SK-N-SH treated with all-trans-retinoic acid at 6 μM for 48 hours (cell line): ENCODE measurements at regions not wholly inside any gene's neighbourhood (a gene's known extent, or its start where the extent isn't known, plus 50 kb on each side); places are given as distances from the start of the nearest gene placed in this dataset.

Experiments used
- ATAC-seq: fragments of 200-7000 bp; cut with Tn5 transposase; 3 replicates; pipeline ENCODE4 v1.9.1; 2020; ENCODE audit warnings: mild to moderate bottlenecking, moderate library complexity
- ARNTL ChIP-seq: fragments of 450-650 bp; formaldehyde crosslinking; IDR thresholded peaks from 2 replicates; pipeline ENCODE4 v1.5.0; 2020; ENCODE audit warnings: low read depth, mild to moderate bottlenecking, moderate library complexity, borderline replicate concordance
- BACH2 ChIP-seq: fragments of 250-450 bp; sonication (Bioruptor Pico); IDR thresholded peaks from 2 replicates; pipeline ENCODE4 v1.9.0; 2021; ENCODE audit warnings: mild to moderate bottlenecking, borderline replicate concordance
- CSDC2 ChIP-seq: fragments of 250-450 bp; sonication (Bioruptor Pico); IDR thresholded peaks from 2 replicates; pipeline ENCODE4 v1.5.0; 2020; ENCODE audit warnings: mild to moderate bottlenecking, moderate library complexity
- ESRRG ChIP-seq: fragments of 250-450 bp; sonication (Bioruptor Pico); IDR thresholded peaks from 2 replicates; pipeline ENCODE4 v1.6.1; 2021; ENCODE audit warnings: mild to moderate bottlenecking
- GLIS3 ChIP-seq: fragments of 250-450 bp; sonication (Bioruptor Pico); IDR thresholded peaks from 2 replicates; pipeline ENCODE4 v1.5.0; 2020; ENCODE audit warnings: mild to moderate bottlenecking, moderate library complexity
- ISL1 ChIP-seq: fragments of 250-450 bp; sonication (Bioruptor Pico); IDR thresholded peaks from 2 replicates; pipeline ENCODE4 v2.1.2; 2022; ENCODE audit warnings: mild to moderate bottlenecking, moderate library complexity
- OSR1 ChIP-seq: fragments of 250-450 bp; sonication (Bioruptor Pico); IDR thresholded peaks from 2 replicates; pipeline ENCODE4 v1.8.0; 2022; ENCODE audit warnings: moderate library complexity, mild to moderate bottlenecking, inconsistent platforms
- PPARA ChIP-seq: fragments of 250-450 bp; sonication (Bioruptor Pico); IDR thresholded peaks from 2 replicates; pipeline ENCODE4 v1.5.0; 2020; ENCODE audit warnings: mild to moderate bottlenecking, borderline replicate concordance
- RARB ChIP-seq: fragments of 250-450 bp; sonication (Bioruptor Pico); IDR thresholded peaks from 2 replicates; pipeline ENCODE4 v1.8.0; 2021; ENCODE audit warnings: mild to moderate bottlenecking, moderate library complexity
- SNAI2 ChIP-seq: fragments of 250-450 bp; sonication (Bioruptor Pico); IDR thresholded peaks from 2 replicates; pipeline ENCODE4 v1.5.0; 2020; ENCODE audit warnings: mild to moderate bottlenecking, moderate library complexity
- TCF4 ChIP-seq: fragments of 250-450 bp; sonication (Bioruptor Pico); IDR thresholded peaks from 2 replicates; pipeline ENCODE4 v1.8.0; 2021; ENCODE audit warnings: mild to moderate bottlenecking, moderate library complexity, borderline replicate concordance
- TOX ChIP-seq: fragments of 250-450 bp; sonication (Bioruptor Pico); IDR thresholded peaks from 2 replicates; pipeline ENCODE4 v1.8.0; 2021; ENCODE audit warnings: mild to moderate bottlenecking, moderate library complexity, borderline replicate concordance
- ZC3H10 ChIP-seq: fragments of 250-450 bp; sonication (Bioruptor Pico); IDR thresholded peaks from 2 replicates; pipeline ENCODE4 v1.5.1; 2021; ENCODE audit warnings: mild to moderate bottlenecking, moderate library complexity
- ZFP3 ChIP-seq: fragments of 250-450 bp; sonication (Bioruptor Pico); IDR thresholded peaks from 2 replicates; pipeline ENCODE4 v1.5.0; 2020; ENCODE audit warnings: mild to moderate bottlenecking, moderate library complexity
- ZFP30 ChIP-seq: fragments of 450-650 bp; formaldehyde crosslinking; IDR thresholded peaks from 2 replicates; pipeline ENCODE4 v1.5.0; 2022; ENCODE audit warnings: mild to moderate bottlenecking, moderate library complexity
- ZNF565 ChIP-seq: fragments of 450-650 bp; formaldehyde crosslinking; conservative IDR thresholded peaks from 2 replicates; pipeline ENCODE4 v1.5.0; 2020; ENCODE audit warnings: low read depth, mild to moderate bottlenecking, moderate library complexity
- ZNF70 ChIP-seq: fragments of 450-650 bp; formaldehyde crosslinking; IDR thresholded peaks from 2 replicates; pipeline ENCODE4 v1.5.0; 2020; ENCODE audit warnings: mild to moderate bottlenecking, moderate library complexity
- ZNF8 ChIP-seq: fragments of 450-650 bp; formaldehyde crosslinking; IDR thresholded peaks from 2 replicates; pipeline ENCODE4 v1.5.0; 2020; ENCODE audit warnings: mild to moderate bottlenecking, moderate library complexity
- TF ChIP-seq, protein P1 (sequence below): fragments of 250-450 bp; sonication (Bioruptor Pico); IDR thresholded peaks from 2 replicates; pipeline ENCODE4 v1.5.1; 2020; ENCODE audit warnings: low read depth, mild to moderate bottlenecking, moderate library complexity
- TF ChIP-seq, protein P2 (sequence below): fragments of 250-450 bp; sonication (Bioruptor Pico); IDR thresholded peaks from 2 replicates; pipeline ENCODE4 v1.5.1; 2021; ENCODE audit warnings: mild to moderate bottlenecking, moderate library complexity
- TF ChIP-seq, protein P3 (sequence below): fragments of 250-450 bp; sonication (Bioruptor Pico); IDR thresholded peaks from 2 replicates; pipeline ENCODE4 v1.8.0; 2020; ENCODE audit warnings: mild to moderate bottlenecking, moderate library complexity, borderline replicate concordance
- TF ChIP-seq, protein P4 (sequence below): fragments of 250-450 bp; sonication (Bioruptor Pico); IDR thresholded peaks from 2 replicates; pipeline ENCODE4 v1.8.0; 2021; ENCODE audit warnings: low read depth, mild to moderate bottlenecking, moderate library complexity, borderline replicate concordance
- TF ChIP-seq, protein P5 (sequence below): fragments of 250-450 bp; sonication (Bioruptor Pico); IDR thresholded peaks from 2 replicates; pipeline ENCODE4 v1.5.0; 2020; ENCODE audit warnings: mild to moderate bottlenecking, moderate library complexity

DNA sequence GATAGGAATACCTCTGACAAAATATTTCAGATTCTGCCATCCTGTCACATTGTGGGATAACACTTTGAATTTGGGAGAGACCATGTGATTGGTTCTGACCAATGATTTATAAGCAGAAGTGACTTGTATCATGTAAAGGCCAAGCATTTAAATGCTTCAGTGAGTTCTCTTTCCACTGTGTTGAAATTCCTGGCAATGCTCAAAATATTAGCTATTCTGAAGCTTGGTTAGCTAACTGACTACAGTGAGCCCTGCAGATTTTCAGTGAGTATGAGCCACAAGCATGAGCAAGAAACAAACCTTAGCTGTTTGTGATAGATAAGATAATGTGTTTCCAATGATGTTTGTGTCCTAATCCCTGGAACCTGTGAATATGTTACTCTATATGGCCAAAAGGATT is 562.8 kb upstream of the AADAT start:
- no peak for ATAC-seq
- TF ChIP-seq ZFP30 (CRISPR knock-in tag) (no peak), TCF4 (CRISPR knock-in tag) (no peak), ZNF565 (CRISPR knock-in tag) (no peak), OSR1 (no peak), ARNTL (CRISPR knock-in tag) (no peak), TOX (CRISPR knock-in tag) (no peak), ZNF8 (CRISPR knock-in tag) (no peak), ZNF70 (CRISPR knock-in tag) (no peak), CSDC2 (CRISPR knock-in tag) (no peak), BACH2 (CRISPR knock-in tag) (no peak), ISL1 (CRISPR knock-in tag) (no peak), GLIS3 (no peak)
- TF ChIP-seq, protein P1, sequence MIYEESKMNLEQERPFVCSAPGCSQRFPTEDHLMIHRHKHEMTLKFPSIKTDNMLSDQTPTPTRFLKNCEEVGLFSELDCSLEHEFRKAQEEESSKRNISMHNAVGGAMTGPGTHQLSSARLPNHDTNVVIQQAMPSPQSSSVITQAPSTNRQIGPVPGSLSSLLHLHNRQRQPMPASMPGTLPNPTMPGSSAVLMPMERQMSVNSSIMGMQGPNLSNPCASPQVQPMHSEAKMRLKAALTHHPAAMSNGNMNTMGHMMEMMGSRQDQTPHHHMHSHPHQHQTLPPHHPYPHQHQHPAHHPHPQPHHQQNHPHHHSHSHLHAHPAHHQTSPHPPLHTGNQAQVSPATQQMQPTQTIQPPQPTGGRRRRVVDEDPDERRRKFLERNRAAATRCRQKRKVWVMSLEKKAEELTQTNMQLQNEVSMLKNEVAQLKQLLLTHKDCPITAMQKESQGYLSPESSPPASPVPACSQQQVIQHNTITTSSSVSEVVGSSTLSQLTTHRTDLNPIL (CRISPR knock-in tag), result no peak
- TF ChIP-seq, protein P2, sequence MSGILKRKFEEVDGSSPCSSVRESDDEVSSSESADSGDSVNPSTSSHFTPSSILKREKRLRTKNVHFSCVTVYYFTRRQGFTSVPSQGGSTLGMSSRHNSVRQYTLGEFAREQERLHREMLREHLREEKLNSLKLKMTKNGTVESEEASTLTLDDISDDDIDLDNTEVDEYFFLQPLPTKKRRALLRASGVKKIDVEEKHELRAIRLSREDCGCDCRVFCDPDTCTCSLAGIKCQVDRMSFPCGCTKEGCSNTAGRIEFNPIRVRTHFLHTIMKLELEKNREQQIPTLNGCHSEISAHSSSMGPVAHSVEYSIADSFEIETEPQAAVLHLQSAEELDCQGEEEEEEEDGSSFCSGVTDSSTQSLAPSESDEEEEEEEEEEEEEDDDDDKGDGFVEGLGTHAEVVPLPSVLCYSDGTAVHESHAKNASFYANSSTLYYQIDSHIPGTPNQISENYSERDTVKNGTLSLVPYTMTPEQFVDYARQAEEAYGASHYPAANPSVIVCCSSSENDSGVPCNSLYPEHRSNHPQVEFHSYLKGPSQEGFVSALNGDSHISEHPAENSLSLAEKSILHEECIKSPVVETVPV (CRISPR knock-in tag), result no peak
- TF ChIP-seq, protein P3, sequence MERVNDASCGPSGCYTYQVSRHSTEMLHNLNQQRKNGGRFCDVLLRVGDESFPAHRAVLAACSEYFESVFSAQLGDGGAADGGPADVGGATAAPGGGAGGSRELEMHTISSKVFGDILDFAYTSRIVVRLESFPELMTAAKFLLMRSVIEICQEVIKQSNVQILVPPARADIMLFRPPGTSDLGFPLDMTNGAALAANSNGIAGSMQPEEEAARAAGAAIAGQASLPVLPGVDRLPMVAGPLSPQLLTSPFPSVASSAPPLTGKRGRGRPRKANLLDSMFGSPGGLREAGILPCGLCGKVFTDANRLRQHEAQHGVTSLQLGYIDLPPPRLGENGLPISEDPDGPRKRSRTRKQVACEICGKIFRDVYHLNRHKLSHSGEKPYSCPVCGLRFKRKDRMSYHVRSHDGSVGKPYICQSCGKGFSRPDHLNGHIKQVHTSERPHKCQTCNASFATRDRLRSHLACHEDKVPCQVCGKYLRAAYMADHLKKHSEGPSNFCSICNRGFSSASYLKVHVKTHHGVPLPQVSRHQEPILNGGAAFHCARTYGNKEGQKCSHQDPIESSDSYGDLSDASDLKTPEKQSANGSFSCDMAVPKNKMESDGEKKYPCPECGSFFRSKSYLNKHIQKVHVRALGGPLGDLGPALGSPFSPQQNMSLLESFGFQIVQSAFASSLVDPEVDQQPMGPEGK (CRISPR knock-in tag), result no peak
- TF ChIP-seq, protein P4, sequence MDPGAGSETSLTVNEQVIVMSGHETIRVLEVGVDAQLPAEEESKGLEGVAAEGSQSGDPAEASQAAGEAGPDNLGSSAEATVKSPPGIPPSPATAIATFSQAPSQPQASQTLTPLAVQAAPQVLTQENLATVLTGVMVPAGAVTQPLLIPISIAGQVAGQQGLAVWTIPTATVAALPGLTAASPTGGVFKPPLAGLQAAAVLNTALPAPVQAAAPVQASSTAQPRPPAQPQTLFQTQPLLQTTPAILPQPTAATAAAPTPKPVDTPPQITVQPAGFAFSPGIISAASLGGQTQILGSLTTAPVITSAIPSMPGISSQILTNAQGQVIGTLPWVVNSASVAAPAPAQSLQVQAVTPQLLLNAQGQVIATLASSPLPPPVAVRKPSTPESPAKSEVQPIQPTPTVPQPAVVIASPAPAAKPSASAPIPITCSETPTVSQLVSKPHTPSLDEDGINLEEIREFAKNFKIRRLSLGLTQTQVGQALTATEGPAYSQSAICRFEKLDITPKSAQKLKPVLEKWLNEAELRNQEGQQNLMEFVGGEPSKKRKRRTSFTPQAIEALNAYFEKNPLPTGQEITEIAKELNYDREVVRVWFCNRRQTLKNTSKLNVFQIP, result no peak

DNA sequence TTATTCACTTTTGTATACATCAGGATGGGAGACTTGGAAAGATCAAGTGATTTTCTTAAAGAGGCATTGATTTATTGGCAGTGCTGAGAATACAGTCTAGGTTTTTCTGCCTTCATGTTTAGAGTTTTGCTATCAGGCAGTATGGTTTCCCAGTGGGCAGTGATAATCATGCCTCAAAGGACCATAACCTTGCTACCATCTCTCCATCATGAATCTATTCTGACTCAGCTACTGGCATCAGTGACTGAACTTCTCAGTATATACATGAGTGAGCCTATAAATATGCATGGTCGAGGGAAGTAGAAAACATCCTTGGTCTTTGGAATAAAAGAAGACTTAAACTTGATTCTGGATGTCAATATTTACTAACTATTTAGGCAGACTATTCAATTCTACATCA is 562.0 kb upstream of the AADAT start:
- ATAC-seq, result peak; percentile 84
- TF ChIP-seq ZFP3 (CRISPR knock-in tag), result no peak
- no peak for TF ChIP-seq ESRRG (CRISPR knock-in tag)
- TF ChIP-seq TCF4 (CRISPR knock-in tag), result no peak
- TF ChIP-seq RARB, result no peak
- TF ChIP-seq BACH2 (CRISPR knock-in tag), result no peak
- TF ChIP-seq, protein P2 (CRISPR knock-in tag), result no peak
- TF ChIP-seq ZNF70 (CRISPR knock-in tag), result no peak
- TF ChIP-seq, protein P5, sequence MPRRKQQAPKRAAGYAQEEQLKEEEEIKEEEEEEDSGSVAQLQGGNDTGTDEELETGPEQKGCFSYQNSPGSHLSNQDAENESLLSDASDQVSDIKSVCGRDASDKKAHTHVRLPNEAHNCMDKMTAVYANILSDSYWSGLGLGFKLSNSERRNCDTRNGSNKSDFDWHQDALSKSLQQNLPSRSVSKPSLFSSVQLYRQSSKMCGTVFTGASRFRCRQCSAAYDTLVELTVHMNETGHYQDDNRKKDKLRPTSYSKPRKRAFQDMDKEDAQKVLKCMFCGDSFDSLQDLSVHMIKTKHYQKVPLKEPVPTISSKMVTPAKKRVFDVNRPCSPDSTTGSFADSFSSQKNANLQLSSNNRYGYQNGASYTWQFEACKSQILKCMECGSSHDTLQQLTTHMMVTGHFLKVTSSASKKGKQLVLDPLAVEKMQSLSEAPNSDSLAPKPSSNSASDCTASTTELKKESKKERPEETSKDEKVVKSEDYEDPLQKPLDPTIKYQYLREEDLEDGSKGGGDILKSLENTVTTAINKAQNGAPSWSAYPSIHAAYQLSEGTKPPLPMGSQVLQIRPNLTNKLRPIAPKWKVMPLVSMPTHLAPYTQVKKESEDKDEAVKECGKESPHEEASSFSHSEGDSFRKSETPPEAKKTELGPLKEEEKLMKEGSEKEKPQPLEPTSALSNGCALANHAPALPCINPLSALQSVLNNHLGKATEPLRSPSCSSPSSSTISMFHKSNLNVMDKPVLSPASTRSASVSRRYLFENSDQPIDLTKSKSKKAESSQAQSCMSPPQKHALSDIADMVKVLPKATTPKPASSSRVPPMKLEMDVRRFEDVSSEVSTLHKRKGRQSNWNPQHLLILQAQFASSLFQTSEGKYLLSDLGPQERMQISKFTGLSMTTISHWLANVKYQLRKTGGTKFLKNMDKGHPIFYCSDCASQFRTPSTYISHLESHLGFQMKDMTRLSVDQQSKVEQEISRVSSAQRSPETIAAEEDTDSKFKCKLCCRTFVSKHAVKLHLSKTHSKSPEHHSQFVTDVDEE, result no peak

DNA sequence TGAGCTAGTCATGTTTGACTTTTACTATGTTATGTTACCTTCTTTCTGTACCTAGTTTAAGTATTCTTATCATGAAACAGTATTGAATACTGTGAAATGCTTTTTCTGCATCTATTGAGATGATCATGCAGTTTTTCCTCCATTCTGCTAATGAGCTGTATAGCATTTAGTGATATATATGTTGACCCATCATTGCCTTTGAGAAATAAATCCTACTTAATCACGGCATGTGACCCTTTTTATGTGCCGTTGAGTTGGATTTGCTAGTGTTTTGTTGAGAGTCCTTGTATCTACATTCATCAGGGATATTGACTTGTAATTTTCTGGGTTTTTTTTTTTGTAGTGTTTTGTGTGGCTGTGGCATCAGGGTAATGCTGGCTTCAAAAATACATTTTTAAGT is 537.7 kb upstream of the AADAT start:
- no peak for ATAC-seq
- no peak for TF ChIP-seq OSR1
- TF ChIP-seq CSDC2 (CRISPR knock-in tag), result no peak
- TF ChIP-seq, protein P5, result no peak
- TF ChIP-seq PPARA (CRISPR knock-in tag), result no peak
- no peak for TF ChIP-seq BACH2 (CRISPR knock-in tag)
- no peak for TF ChIP-seq ZFP3 (CRISPR knock-in tag)
- TF ChIP-seq, protein P2 (CRISPR knock-in tag), result no peak
- no peak for TF ChIP-seq ZC3H10 (CRISPR knock-in tag)
- no peak for TF ChIP-seq TCF4 (CRISPR knock-in tag)
- TF ChIP-seq RARB, result no peak
- no peak for TF ChIP-seq ZNF565 (CRISPR knock-in tag)
- TF ChIP-seq GLIS3, result no peak
- no peak for TF ChIP-seq SNAI2 (CRISPR knock-in tag)
